HS-27A (cell line): ENCODE measurements at regions not wholly inside any gene's neighbourhood (a gene's known extent, or its start where the extent isn't known, plus 50 kb on each side); places are given as distances from the start of the nearest gene placed in this dataset.

Experiments used
- DNase-seq: peaks from one replicate; pipeline ENCODE4 v3.0.0-alpha.2; 2012; ENCODE audit warnings: low read depth, missing footprints

- DNase-seq = no peak
Measured at GRCh38 chr2:16818203-16818556, 152.5 kb upstream of the CYRIA start.

GRCh38 chr2:16817305-16818202 lies 151.9 kb upstream of the CYRIA start:
- DNase-seq = no peak

GRCh38 chr2:16816522-16816921 lies 150.9 kb upstream of the CYRIA start:
- no peak for DNase-seq

GRCh38 chr2:16816016-16816415 lies 150.4 kb upstream of the CYRIA start:
- no peak for DNase-seq

GRCh38 chr2:16813593-16813992 lies 148.0 kb upstream of the CYRIA start:
- no peak for DNase-seq

GRCh38 chr2:16798472-16798871 lies 132.8 kb upstream of the CYRIA start:
- no peak for DNase-seq

- DNase-seq = no peak
Measured at GRCh38 chr2:16791496-16791895, 125.9 kb upstream of the CYRIA start.

- DNase-seq = no peak
Measured at GRCh38 chr2:16785149-16785548, 119.5 kb upstream of the CYRIA start.

- no peak for DNase-seq
Measured at GRCh38 chr2:16784652-16785051, 119.0 kb upstream of the CYRIA start.

GRCh38 chr2:16777123-16777870 lies 111.7 kb upstream of the CYRIA start:
- DNase-seq = no peak

GRCh38 chr2:16775899-16776231 lies 110.2 kb upstream of the CYRIA start:
- DNase-seq = no peak

GRCh38 chr2:16774980-16775898 lies 109.6 kb upstream of the CYRIA start:
- no peak for DNase-seq

- DNase-seq = no peak
Measured at GRCh38 chr2:16774091-16774490, 108.5 kb upstream of the CYRIA start.

- DNase-seq = no peak
Measured at GRCh38 chr2:16773080-16773713, 107.6 kb upstream of the CYRIA start.

- no peak for DNase-seq
Measured at GRCh38 chr2:16767789-16768476, 102.3 kb upstream of the CYRIA start.

- no peak for DNase-seq
Measured at GRCh38 chr2:16765356-16765755, 99.7 kb upstream of the CYRIA start.

GRCh38 chr2:16764487-16764886 lies 98.9 kb upstream of the CYRIA start:
- DNase-seq = no peak

GRCh38 chr2:16763493-16763899 lies 97.9 kb upstream of the CYRIA start:
- no peak for DNase-seq

- DNase-seq = no peak
Measured at GRCh38 chr2:16763056-16763455, 97.4 kb upstream of the CYRIA start.

GRCh38 chr2:16760426-16760825 lies 94.8 kb upstream of the CYRIA start:
- no peak for DNase-seq
